ENCODE measurements at regions not wholly inside any gene's neighbourhood (a gene's known extent, or its start where the extent isn't known, plus 50 kb on each side); places are given as distances from the start of the nearest gene placed in this dataset.

DNA sequence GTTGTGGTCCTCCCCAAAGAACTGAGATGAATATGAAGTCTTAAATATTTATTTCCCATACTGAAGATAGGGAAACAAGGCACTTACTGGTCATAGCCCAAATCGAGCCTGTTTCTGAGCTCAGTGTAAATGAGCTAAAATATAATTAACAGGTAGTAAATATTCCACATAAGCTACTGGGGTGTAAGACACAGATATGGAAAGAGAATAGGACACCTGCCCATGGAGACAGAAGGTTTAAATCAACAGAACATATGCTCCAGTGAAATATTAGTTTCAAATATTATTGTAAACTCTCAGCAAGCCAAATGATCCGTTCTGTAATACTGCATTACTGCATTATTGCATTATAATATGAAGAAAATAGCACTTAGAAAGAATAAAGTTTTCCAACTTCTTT, 537.9 kb downstream of the ANKRD7 start:
- TF ChIP-seq TAF1 (IDR thresholded peaks at IDR 0.05; ENCODE audit: low read depth, low read length) (no peak), SPI1 (IDR thresholded peaks at IDR 0.05; ENCODE audit: low read depth, low read length) (no peak), POLR2A (IDR thresholded peaks at IDR 0.05; ENCODE audit: low read depth, low read length) (no peak)
